SU-DHL-6 (cell line): ENCODE measurements at regions not wholly inside any gene's neighbourhood (a gene's known extent, or its start where the extent isn't known, plus 50 kb on each side); places are given as distances from the start of the nearest gene placed in this dataset.

ENCODE experiments used
- EZH2phosphoT487 ChIP-seq: fragments of 200-600 bp; sonication (generic), shearing (Covaris generic); conservative IDR thresholded peaks from 2 replicates; pipeline ENCODE4 v1.6.1; 2018; ENCODE audit warnings: mild to moderate bottlenecking, antibody characterized with exemption, low read length, moderate library complexity, mixed read lengths
- TF ChIP-seq, protein P1 (sequence below): fragments of 200-600 bp; sonication (generic); IDR thresholded peaks from one replicate; pipeline ENCODE4 v1.5.1; 2017; ENCODE audit warnings: antibody characterized with exemption, mild to moderate bottlenecking, low read length, moderate library complexity; ENCODE audit not compliant: insufficient read depth, poor library complexity, severe bottlenecking

DNA sequence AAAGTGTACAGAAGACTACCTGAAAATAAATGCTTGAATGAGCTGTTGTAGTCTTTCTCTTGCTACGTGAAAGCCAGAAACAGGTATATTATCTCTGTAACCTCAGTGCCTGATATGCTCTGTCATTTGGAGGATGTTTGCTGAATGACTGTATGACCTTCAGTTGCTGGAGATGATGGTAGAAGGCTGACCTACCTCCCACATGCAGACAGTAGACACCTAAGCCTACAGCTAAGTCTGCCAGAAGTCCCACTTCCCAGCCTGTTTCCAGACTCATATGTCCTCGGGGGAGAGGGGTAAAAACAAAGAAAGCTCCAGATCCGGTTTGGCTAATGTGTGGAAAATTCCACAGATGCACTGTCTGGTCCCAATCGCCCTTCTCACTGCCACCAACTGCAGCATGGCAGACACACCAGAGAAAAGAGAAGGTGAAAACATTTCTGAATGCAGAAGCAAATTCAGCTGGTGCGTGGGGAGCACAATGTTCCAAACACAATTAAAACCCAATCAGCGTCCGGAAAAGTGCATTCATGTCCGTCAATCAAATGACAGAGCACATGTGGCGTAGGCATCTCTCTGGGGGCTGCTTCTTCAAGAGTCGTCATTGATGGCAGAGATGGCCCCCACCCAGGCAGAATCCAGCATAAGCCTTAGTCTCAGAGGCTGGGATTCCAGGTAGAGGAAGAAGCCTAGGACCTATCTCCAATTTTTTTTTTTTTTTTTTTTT is 76.3 kb upstream of the TBX3 start:
- TF ChIP-seq, protein P1, sequence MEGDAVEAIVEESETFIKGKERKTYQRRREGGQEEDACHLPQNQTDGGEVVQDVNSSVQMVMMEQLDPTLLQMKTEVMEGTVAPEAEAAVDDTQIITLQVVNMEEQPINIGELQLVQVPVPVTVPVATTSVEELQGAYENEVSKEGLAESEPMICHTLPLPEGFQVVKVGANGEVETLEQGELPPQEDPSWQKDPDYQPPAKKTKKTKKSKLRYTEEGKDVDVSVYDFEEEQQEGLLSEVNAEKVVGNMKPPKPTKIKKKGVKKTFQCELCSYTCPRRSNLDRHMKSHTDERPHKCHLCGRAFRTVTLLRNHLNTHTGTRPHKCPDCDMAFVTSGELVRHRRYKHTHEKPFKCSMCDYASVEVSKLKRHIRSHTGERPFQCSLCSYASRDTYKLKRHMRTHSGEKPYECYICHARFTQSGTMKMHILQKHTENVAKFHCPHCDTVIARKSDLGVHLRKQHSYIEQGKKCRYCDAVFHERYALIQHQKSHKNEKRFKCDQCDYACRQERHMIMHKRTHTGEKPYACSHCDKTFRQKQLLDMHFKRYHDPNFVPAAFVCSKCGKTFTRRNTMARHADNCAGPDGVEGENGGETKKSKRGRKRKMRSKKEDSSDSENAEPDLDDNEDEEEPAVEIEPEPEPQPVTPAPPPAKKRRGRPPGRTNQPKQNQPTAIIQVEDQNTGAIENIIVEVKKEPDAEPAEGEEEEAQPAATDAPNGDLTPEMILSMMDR: no peak
- no peak for TF ChIP-seq EZH2phosphoT487
